HG03457 (cell line): ENCODE measurements at regions not wholly inside any gene's neighbourhood (a gene's known extent, or its start where the extent isn't known, plus 50 kb on each side); places are given as distances from the start of the nearest gene placed in this dataset.
"Not testable (repeated sequence)": the region's sequence is repeated elsewhere in the genome, so short reads cannot be mapped to it uniquely, and the experiment has no call there.

Source experiments
- ATAC-seq: cut with Tn5 transposase; IDR thresholded peaks from one replicate; pipeline ENCODE4 v1.9.1; 2021; ENCODE audit warnings: moderate number of reproducible peaks; ENCODE audit not compliant: unreplicated experiment

GRCh38 chr2:90029080-90029428 lies 1337.6 kb downstream of the RPIA start:
- not testable (repeated sequence) for ATAC-seq

- ATAC-seq, result not testable (repeated sequence)
These were observed 1340.8 kb downstream of the RPIA start for GRCh38 chr2:90032269-90032668.

- not testable (repeated sequence) for ATAC-seq
These were observed 1344.9 kb downstream of the RPIA start for GRCh38 chr2:90036335-90036734.

- not testable (repeated sequence) for ATAC-seq
These were observed 1347.6 kb downstream of the RPIA start for GRCh38 chr2:90039093-90039492.

GRCh38 chr2:90047776-90048175 lies 1356.3 kb downstream of the RPIA start:
- ATAC-seq, result not testable (repeated sequence)

- not testable (repeated sequence) for ATAC-seq
These were observed 1360.7 kb downstream of the RPIA start for GRCh38 chr2:90052113-90052631.

GRCh38 chr2:90069290-90069894 lies 1377.9 kb downstream of the RPIA start:
- ATAC-seq, result no peak

GRCh38 chr2:90076311-90076710 lies 1384.8 kb downstream of the RPIA start:
- no peak for ATAC-seq

- no peak for ATAC-seq
These were observed 1386.5 kb downstream of the RPIA start for GRCh38 chr2:90077948-90078347.

GRCh38 chr2:90079374-90079773 lies 1387.9 kb downstream of the RPIA start:
- ATAC-seq, result no peak

- not testable (repeated sequence) for ATAC-seq
These were observed 1396.3 kb downstream of the RPIA start for GRCh38 chr2:90087792-90088191.

- ATAC-seq, result not testable (repeated sequence)
These were observed 1402.2 kb downstream of the RPIA start for GRCh38 chr2:90093571-90094270.

- ATAC-seq, result not testable (repeated sequence)
These were observed 1406.1 kb downstream of the RPIA start for GRCh38 chr2:90097617-90098016.

- ATAC-seq, result not testable (repeated sequence)
These were observed 1413.7 kb downstream of the RPIA start for GRCh38 chr2:90105142-90105541.

- ATAC-seq, result not testable (repeated sequence)
These were observed 1431.9 kb downstream of the RPIA start for GRCh38 chr2:90123409-90123808.

GRCh38 chr2:90139046-90139445 lies 1447.6 kb downstream of the RPIA start:
- not testable (repeated sequence) for ATAC-seq

GRCh38 chr2:90141558-90141957 lies 1450.1 kb downstream of the RPIA start:
- ATAC-seq, result not testable (repeated sequence)

GRCh38 chr2:90151805-90152204 lies 1460.3 kb downstream of the RPIA start:
- ATAC-seq, result not testable (repeated sequence)

GRCh38 chr2:90170978-90171377 lies 1479.5 kb downstream of the RPIA start:
- ATAC-seq, result not testable (repeated sequence)

- not testable (repeated sequence) for ATAC-seq
These were observed 1481.6 kb downstream of the RPIA start for GRCh38 chr2:90173081-90173480.

- not testable (repeated sequence) for ATAC-seq
These were observed 1488.1 kb downstream of the RPIA start for GRCh38 chr2:90179591-90179990.

- ATAC-seq, result no peak
These were observed 1516.1 kb downstream of the RPIA start for GRCh38 chr2:90207454-90208058.
